Right atrium auricular region (tissue), 2 donors: ENCODE measurements at regions not wholly inside any gene's neighbourhood (a gene's known extent, or its start where the extent isn't known, plus 50 kb on each side); places are given as distances from the start of the nearest gene placed in this dataset.

Source experiments
- DNase-seq: peaks from one replicate; pipeline ENCODE4 v3.0.0-alpha.2; 2019; ENCODE audit warnings: low spot score
- H3K27ac ChIP-seq, 2 donors: fragments of 200-600 bp; sonication (generic); 1 replicate in 1 of 2; 2 replicates in 1 of 2; pipeline ENCODE4 v1.5.1; 2016 to 2019
- H3K27me3 ChIP-seq, 2 donors: fragments of 200-600 bp; sonication (generic); one replicate each; pipeline versions ENCODE4 v1.5.1 to v1.6.0; 2017 to 2019
- H3K36me3 ChIP-seq: fragments of 200-600 bp; sonication (generic); one replicate; pipeline ENCODE4 v1.5.1; 2016
- H3K4me1 ChIP-seq, 2 donors: fragments of 200-600 bp; sonication (generic); one replicate each; pipeline versions ENCODE4 v1.5.1 to v1.6.0; 2017 to 2019
- H3K4me3 ChIP-seq, 2 donors: fragments of 200-600 bp; sonication (generic); 1 replicate in 1 of 2; 2 replicates in 1 of 2; pipeline ENCODE4 v1.5.1; 2017 to 2019; ENCODE audit warnings: mild to moderate bottlenecking in 1 of 2, moderate library complexity in 1 of 2
- H3K9me3 ChIP-seq, 2 donors: fragments of 200-600 bp; sonication (generic); one replicate each; pipeline ENCODE4 v1.5.1; 2019
- TF ChIP-seq, protein P1 (sequence below), 2 donors: fragments of 200-600 bp; sonication (generic); IDR thresholded peaks; one replicate each; pipeline ENCODE4 v1.5.1; 2019; ENCODE audit warnings: antibody characterized with exemption in 2 of 2

DNA sequence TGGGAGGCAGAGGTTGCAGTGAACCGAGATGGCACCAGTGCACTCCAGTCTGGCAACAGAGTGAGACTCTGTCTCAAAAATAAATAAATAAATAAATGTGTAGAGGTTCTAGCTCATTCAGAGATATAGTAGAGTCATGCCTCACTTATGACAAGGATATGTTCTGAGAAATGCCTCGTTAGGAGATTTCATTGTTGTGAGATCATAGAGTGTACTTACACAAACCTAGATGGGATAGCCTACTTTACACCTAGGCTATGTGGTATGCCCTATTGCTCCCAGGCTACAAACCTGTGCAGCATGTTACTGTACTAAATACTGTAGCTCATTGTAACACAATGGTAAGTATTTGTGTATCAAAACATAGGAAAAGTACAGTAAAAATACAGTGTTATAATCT is 155.3 kb upstream of the JUN start:
- no peaks in the 10 kb centered on the region for H3K27me3 ChIP-seq
- H3K27ac ChIP-seq = no peak overlapping the region
- H3K36me3 ChIP-seq = no peaks in the 10 kb centered on the region
- TF ChIP-seq, protein P1, sequence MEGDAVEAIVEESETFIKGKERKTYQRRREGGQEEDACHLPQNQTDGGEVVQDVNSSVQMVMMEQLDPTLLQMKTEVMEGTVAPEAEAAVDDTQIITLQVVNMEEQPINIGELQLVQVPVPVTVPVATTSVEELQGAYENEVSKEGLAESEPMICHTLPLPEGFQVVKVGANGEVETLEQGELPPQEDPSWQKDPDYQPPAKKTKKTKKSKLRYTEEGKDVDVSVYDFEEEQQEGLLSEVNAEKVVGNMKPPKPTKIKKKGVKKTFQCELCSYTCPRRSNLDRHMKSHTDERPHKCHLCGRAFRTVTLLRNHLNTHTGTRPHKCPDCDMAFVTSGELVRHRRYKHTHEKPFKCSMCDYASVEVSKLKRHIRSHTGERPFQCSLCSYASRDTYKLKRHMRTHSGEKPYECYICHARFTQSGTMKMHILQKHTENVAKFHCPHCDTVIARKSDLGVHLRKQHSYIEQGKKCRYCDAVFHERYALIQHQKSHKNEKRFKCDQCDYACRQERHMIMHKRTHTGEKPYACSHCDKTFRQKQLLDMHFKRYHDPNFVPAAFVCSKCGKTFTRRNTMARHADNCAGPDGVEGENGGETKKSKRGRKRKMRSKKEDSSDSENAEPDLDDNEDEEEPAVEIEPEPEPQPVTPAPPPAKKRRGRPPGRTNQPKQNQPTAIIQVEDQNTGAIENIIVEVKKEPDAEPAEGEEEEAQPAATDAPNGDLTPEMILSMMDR (IDR thresholded peaks at IDR 0.05) = no peak
- no peaks in the 10 kb centered on the region for H3K4me1 ChIP-seq
- DNase-seq = no peak
- H3K4me3 ChIP-seq = no peak overlapping the region
- no peaks in the 10 kb centered on the region for H3K9me3 ChIP-seq

DNA sequence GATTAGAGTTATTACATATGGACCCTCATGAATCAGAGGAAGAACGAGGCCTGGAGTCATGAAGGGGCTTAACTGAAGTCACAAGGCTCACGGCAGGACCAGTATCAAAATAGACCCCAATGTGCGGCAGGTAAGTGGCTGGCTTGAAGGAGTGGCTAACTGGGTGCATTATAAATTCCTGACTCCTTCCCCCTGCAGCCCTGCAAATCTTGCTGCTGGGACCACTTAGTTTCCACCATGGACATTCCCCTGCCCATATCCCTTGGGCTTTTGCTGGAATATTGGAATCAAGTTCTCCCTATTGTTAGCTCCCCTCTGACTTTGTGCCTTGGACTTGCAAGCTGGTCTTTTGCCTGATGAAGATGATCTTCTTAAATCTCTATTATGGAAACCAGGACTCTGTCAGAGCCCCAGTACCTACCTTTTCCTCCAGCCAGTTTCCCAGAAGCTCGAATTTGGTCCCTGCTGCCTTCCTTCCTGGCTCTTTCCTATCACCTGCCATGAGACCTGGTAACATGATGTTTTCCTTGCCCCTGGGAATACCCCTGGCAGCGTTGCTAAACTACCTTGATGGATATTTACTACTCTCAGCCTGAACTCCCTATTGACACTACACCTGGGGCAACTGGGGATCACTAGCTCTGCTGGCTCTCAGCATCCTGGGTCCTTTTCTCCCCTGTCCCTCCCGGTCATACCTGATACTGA is 156.0 kb upstream of the JUN start:
- no peaks in the 10 kb centered on the region for H3K36me3 ChIP-seq
- H3K4me3 ChIP-seq = no peak overlapping the region
- no peak for DNase-seq
- no peaks in the 10 kb centered on the region for H3K9me3 ChIP-seq
- TF ChIP-seq, protein P1 (IDR thresholded peaks at IDR 0.05) = no peak
- H3K27ac ChIP-seq = no peak overlapping the region
- no peaks in the 10 kb centered on the region for H3K27me3 ChIP-seq
- H3K4me1 ChIP-seq = no peaks in the 10 kb centered on the region

DNA sequence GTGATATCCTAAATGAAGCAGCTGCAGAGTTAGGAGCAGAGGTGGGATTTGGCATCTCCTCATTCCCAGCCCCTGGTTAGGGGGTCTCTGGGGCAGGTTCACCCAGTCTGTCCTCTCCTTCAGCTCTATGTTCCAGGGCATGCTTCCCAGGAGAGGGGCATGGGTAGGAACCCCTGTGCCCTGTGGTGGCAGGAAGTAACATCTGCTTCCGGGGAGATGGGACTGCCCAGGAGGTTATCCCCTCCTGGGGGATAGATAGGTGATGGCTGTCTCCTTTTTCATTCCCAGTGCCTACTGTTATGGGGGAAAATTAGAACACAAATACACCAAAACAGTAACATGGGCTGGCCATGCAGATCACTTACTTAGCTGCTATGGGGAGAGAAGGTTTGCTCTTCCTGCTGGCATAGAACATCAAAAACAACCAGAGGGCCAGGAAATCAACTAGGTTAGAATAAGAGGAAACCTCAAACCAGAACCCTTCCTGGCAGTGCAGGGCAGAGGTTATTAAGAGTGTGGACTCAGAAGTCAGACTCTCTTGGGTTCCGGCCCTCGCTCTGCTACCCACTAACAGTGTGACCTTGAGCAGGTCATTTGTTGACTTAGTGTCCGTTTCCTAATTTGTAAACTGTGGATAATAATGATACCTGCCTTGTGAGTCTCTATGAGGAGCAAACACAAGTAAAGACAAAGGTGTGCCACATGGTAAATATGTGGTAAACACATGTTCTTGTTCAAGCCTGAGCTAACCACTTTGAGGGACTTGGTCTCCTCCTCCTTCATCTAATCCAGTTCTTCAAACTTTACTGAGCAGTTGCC is 157.8 kb upstream of the JUN start:
- Histone ChIP-seq H3K27me3 (no peaks in the 10 kb centered on the region), H3K9me3 (peaks cover 0 to 4% of the 10 kb centered on the region in 2 donors), H3K4me3 (no peak overlapping the region), H3K36me3 (no peaks in the 10 kb centered on the region), H3K27ac (no peak overlapping the region), H3K4me1 (no peaks in the 10 kb centered on the region)
- no peak for DNase-seq
- TF ChIP-seq, protein P1 (IDR thresholded peaks at IDR 0.05) = no peak

DNA sequence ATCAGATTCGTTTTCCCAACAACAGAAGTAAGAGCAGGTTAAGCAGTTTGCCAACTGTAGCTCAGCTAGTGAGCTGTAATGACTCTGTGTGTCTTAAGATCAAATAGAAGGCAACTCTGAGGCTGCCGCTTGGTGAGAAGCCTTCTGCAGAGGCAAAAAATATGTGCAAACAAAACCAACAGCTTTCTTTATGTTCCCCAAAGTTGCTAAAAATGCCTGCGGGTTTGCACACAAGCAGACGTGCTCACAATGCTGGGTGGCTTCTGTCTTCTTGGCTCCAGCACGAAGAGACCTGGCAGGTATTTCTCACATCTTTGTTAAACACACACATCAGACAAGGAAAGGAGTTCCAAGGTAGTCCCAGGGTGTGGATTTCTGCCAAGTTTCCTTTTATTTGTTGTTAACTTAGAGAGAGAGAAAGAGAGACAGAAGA is 158.9 kb upstream of the JUN start:
- no peak for DNase-seq
- Histone ChIP-seq H3K27ac (no peak overlapping the region), H3K9me3 (peaks cover 0 to 6% of the 10 kb centered on the region in 2 donors), H3K4me3 (no peak overlapping the region), H3K4me1 (no peaks in the 10 kb centered on the region), H3K27me3 (no peaks in the 10 kb centered on the region), H3K36me3 (no peaks in the 10 kb centered on the region)
- TF ChIP-seq, protein P1 (IDR thresholded peaks at IDR 0.05) = no peak

DNA sequence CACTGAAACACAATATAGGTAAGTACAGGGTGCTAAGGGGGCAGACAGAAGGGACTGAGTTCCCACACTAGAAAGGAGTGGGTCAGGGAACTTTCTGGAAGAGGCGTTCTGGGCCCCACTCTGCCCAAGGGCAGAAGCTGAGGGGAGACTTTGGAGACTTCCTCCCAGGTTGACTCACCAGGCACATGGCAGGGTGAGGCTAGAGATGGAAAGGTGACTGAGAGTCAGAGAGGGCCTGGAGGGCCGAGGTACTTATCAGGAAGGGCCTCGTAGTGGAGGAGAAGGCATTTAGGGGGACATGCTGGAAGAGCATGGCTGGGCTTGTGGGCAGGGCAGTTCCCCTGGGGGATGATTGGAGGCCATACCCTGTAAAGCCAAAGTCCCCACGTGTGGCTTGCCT is 159.9 kb upstream of the JUN start:
- TF ChIP-seq, protein P1 (IDR thresholded peaks at IDR 0.05) = no peak
- Histone ChIP-seq H3K36me3 (no peaks in the 10 kb centered on the region), H3K9me3 (peaks cover 0 to 6% of the 10 kb centered on the region in 2 donors), H3K27ac (no peak overlapping the region), H3K27me3 (no peaks in the 10 kb centered on the region), H3K4me3 (no peak overlapping the region), H3K4me1 (no peaks in the 10 kb centered on the region)
- no peak for DNase-seq
